ENCODE measurements at regions not wholly inside any gene's neighbourhood (a gene's known extent, or its start where the extent isn't known, plus 50 kb on each side); places are given as distances from the start of the nearest gene placed in this dataset.

- TF ChIP-seq POLR2AphosphoS5 (IDR thresholded peaks at IDR 0.05) (no peak), POLR2A (IDR thresholded peaks at IDR 0.05) (no peak), EP300 (IDR thresholded peaks at IDR 0.05) (no peak)
- TF ChIP-seq, protein P1, sequence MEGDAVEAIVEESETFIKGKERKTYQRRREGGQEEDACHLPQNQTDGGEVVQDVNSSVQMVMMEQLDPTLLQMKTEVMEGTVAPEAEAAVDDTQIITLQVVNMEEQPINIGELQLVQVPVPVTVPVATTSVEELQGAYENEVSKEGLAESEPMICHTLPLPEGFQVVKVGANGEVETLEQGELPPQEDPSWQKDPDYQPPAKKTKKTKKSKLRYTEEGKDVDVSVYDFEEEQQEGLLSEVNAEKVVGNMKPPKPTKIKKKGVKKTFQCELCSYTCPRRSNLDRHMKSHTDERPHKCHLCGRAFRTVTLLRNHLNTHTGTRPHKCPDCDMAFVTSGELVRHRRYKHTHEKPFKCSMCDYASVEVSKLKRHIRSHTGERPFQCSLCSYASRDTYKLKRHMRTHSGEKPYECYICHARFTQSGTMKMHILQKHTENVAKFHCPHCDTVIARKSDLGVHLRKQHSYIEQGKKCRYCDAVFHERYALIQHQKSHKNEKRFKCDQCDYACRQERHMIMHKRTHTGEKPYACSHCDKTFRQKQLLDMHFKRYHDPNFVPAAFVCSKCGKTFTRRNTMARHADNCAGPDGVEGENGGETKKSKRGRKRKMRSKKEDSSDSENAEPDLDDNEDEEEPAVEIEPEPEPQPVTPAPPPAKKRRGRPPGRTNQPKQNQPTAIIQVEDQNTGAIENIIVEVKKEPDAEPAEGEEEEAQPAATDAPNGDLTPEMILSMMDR (IDR thresholded peaks at IDR 0.05) = no peak
These were observed 57.8 kb upstream of the C15orf39 start for GRCh38 chr15:75143738-75144334.
